Middle frontal gyrus (tissue), 1 donor: ENCODE measurements at regions not wholly inside any gene's neighbourhood (a gene's known extent, or its start where the extent isn't known, plus 50 kb on each side); places are given as distances from the start of the nearest gene placed in this dataset.

Source experiments
- DNase-seq: peaks from one replicate; pipeline ENCODE4 v3.0.0-alpha.2; 2015; ENCODE audit warnings: low spot score; ENCODE audit errors: extremely low spot score

GRCh38 chr2:176675271-176675949 lies 406.2 kb downstream of the MTX2 start:
- no peak for DNase-seq

- no peak for DNase-seq
Measured at GRCh38 chr2:176677746-176678265, 408.6 kb downstream of the MTX2 start.

GRCh38 chr2:176678571-176678970 lies 409.3 kb downstream of the MTX2 start:
- no peak for DNase-seq

GRCh38 chr2:176679061-176679669 lies 409.9 kb downstream of the MTX2 start:
- DNase-seq: no peak

- DNase-seq: no peak
Measured at GRCh38 chr2:176680916-176681516, 411.8 kb downstream of the MTX2 start.

- no peak for DNase-seq
Measured at GRCh38 chr2:176681584-176682115, 412.4 kb downstream of the MTX2 start.

GRCh38 chr2:176682278-176682677 lies 413.0 kb downstream of the MTX2 start:
- no peak for DNase-seq

GRCh38 chr2:176683618-176684111 lies 414.4 kb downstream of the MTX2 start:
- no peak for DNase-seq

- DNase-seq: no peak
Measured at GRCh38 chr2:176685908-176686307, 416.7 kb downstream of the MTX2 start.

GRCh38 chr2:176686328-176686727 lies 417.1 kb downstream of the MTX2 start:
- no peak for DNase-seq

- no peak for DNase-seq
Measured at GRCh38 chr2:176687342-176687741, 418.1 kb downstream of the MTX2 start.

- no peak for DNase-seq
Measured at GRCh38 chr2:176687944-176688343, 418.7 kb downstream of the MTX2 start.

- no peak for DNase-seq
Measured at GRCh38 chr2:176689711-176690110, 420.5 kb downstream of the MTX2 start.

GRCh38 chr2:176691471-176691870 lies 422.2 kb downstream of the MTX2 start:
- DNase-seq: no peak

- no peak for DNase-seq
Measured at GRCh38 chr2:176692533-176692932, 423.3 kb downstream of the MTX2 start.

- no peak for DNase-seq
Measured at GRCh38 chr2:176699098-176699497, 429.9 kb downstream of the MTX2 start.

GRCh38 chr2:176699644-176700043 lies 430.4 kb downstream of the MTX2 start:
- DNase-seq: no peak

GRCh38 chr2:176702131-176702530 lies 432.9 kb downstream of the MTX2 start:
- DNase-seq: no peak

- DNase-seq: no peak
Measured at GRCh38 chr2:176704282-176704858, 435.1 kb downstream of the MTX2 start.

- DNase-seq: no peak
Measured at GRCh38 chr2:176709149-176709951, 440.1 kb downstream of the MTX2 start.

- DNase-seq: no peak
Measured at GRCh38 chr2:176709991-176710390, 440.7 kb downstream of the MTX2 start.
